ENCODE measurements at regions not wholly inside any gene's neighbourhood (a gene's known extent, or its start where the extent isn't known, plus 50 kb on each side); places are given as distances from the start of the nearest gene placed in this dataset.

- DNase-seq (ENCODE audit: low spot score): no peak
Measured at GRCh38 chr16:26658486-26658885, 408.2 kb upstream of the C16orf82 start.

DNA sequence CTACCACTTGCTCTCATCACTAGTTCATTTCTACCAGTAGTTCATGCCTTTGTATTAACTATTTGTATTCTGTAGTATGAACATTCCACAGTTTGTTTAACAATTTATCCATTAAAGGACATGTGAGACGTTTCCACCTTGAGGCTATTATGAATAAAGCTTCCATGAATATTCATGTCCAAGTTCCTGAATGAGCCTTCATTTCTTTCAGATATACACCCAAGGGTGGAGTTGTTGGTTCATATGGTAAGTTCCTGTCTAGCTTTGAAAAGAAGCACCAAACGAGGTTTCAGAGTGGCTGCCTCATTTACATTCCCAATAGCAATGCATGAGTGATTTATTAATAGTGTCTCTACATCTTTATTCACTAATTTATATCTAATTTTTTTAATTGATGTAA, 407.8 kb upstream of the C16orf82 start:
- no peak for DNase-seq (ENCODE audit: low spot score)

DNA sequence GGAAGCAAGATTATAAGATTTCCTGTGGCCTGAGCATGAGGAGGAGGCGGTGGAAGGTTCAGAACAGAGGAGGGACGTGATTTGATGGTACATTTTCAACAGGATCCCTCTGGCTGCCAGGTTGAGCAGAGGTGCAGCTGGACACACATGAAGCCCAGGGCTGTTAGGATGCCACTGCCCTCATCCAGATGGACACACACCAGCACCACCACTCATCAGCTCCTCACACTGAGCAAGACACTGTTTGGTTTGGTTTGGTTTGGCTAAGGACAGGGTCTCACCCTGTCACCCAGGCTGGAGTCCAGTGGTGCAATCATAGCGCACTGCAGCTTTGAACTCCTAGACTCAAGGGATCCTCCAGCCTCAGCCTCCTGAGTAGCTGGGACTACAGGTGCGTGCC, 402.6 kb upstream of the C16orf82 start:
- no peak for DNase-seq (ENCODE audit: low spot score)

DNA sequence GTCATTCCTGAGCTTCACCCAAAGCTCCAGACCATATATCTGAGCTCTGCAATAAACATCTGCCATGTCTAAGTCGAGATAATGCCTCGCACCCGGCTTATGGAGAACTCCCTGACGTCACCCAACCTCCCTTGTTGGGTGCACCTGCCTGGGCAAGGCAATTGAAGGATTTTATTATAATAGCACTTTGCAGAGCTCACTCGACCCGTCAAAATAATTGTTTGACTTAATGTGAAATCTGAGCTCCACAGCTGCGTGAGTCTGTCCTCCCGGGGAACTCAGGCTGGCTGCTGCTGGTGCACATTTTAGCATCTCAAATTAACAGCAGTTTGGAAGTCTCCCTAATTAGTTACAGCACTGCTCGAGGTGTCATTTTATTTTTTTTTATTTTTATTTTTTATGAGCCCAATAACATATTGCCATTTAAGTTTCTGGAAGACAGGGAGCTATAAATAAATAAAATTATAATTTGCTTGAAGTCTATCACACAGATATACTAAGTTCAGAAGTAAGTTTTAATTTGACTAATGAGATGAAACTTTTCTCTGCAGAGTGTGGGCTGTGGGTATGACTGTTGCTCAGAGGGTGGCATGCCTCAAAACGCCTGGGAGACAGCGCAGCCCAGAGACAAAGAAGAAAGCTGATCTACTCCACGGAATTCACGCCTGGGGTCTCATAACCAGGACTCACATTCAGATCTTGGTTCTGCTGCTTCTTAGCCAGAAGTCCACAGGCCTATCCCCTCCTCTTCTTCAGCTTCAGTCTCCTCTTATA, 401.4 kb upstream of the C16orf82 start:
- DNase-seq (ENCODE audit: low spot score): no peak

DNA sequence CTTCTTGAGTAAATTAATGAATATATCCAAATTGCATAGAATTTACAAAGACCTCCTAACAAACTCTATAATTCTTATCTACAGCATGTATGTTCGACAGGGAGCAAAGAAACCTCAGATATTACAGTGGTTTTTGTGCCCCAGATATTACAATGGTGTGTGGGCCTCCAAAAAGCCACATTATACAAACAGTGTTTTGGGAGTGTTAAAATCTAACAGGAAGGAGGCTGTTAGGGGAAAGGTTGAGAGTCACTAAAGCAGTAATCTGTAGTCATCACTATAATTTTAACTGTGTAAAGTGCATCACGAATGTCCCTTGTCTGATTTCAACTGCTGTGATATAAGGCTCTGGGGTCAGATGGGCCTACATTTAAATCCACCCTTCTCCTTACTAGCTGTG, 400.2 kb upstream of the C16orf82 start:
- no peak for DNase-seq (ENCODE audit: low spot score)

GRCh38 chr16:26667307-26667706, 399.4 kb upstream of the C16orf82 start:
- no peak for DNase-seq (ENCODE audit: low spot score)

DNA sequence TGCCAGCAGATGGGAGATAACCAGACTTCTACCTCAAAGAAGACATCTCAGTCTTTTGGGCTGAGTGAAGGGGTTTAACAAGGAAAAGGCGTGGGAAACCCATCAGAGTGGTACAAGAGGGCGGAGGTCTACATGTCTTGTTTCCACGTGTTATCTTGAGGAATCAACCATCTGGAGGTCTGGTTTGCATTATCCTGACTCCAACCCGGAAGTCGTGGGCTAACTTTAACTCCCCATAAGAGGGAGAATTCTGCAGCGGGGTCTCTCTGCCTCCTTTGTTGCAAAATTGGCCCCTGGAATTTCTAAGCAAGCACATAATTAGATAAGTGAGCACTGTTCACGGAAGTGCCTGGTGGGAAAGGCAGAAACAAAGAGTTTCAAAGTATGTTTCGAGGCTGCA, 398.7 kb upstream of the C16orf82 start:
- DNase-seq (ENCODE audit: low spot score): no peak

- peak; percentile 38 for DNase-seq (ENCODE audit: low spot score)
Measured at GRCh38 chr16:26672206-26672605, 394.5 kb upstream of the C16orf82 start.

DNA sequence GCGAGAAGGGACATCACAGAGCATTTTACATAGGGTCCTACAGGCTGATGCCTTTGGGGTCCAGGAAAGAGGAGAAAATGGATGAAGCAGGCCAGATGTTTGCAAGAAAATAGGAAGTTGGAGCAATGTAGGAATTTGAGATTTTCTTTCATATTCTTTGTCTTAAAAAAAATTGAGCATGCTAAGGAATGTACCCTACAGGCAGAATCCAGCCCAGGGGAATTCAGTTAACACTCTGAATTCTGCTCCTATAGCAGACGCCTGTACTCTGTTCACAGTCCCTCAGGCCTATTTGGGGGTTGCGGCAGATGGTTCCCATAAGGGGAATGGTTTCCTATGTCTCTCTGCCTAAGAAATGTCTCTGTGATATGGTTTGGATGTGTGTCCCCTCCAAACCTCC, 393.7 kb upstream of the C16orf82 start:
- no peak for DNase-seq (ENCODE audit: low spot score)

DNA sequence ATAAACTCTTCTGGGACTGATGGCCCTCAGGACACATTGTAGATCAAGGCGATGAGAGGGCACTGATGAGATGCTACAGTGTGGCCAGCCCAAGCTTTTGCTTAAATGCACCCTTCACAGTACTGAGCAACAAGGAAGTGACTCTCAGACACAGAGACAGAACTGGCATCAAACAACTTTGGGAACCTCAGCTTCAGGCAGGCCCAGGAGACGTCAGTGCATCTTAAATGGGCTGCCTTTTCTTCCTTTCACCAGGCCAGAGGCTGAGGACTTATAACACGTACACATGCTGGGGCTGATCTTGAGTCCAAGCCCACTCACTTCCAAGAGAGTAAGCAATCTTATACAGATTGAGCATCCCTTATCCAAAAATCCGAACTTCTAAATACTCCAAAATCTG, 386.1 kb upstream of the C16orf82 start:
- DNase-seq (ENCODE audit: low spot score): no peak

GRCh38 chr16:26688105-26688504, 378.6 kb upstream of the C16orf82 start:
- DNase-seq (ENCODE audit: low spot score): peak; percentile 85

- no peak for DNase-seq (ENCODE audit: low spot score)
Measured at GRCh38 chr16:26688699-26689098, 378.0 kb upstream of the C16orf82 start.

GRCh38 chr16:26692658-26693057, 374.1 kb upstream of the C16orf82 start:
- no peak for DNase-seq (ENCODE audit: low spot score)

GRCh38 chr16:26697807-26698206, 368.9 kb upstream of the C16orf82 start:
- no peak for DNase-seq (ENCODE audit: low spot score)

DNA sequence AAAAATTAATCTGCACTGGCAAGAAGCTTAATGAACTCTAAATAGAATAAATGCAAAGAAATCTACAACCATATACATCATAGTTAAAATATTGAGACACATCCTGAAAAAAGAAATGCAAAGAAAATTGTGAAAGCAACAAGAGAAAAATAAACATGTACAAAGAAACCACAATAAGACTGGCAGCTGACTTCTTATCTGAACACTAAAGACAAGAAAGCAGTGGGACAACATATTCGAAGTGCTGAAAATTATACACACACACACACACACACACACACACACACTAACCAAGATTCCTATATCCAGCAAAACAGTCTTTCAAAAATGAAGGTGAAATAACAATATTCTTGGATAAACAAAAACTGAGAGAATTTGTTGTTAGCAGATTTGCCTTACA, 366.5 kb upstream of the C16orf82 start:
- DNase-seq (ENCODE audit: low spot score): no peak

DNA sequence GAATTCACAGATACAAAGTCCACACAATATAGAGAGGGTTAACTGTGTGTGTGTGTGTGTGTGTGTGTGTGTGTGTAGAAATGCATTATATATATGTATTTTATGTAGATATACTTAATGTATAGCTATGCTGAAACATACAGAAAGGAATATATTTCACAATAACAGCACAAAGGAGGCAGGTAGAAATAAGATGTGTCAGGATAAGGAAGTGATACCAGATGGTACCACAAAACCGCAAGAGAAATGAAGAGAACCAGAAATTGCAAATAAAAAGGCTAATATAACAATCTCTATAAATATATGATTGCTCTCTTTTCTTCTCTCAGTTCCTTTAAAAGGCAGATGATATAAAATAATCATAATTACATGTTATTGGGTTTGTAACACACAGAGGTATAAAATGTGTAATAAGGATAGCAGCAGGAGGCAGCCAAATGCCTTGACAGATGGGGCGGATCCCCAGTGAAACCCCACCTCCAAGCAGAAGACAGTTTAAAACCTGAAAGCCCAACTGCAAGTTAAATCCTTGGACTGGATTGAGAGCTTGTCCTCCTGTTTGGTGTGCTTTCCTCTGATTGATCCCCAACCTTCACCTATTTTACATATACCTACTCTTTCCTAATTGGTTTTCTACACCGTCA, 365.4 kb upstream of the C16orf82 start:
- DNase-seq (ENCODE audit: low spot score): no peak

DNA sequence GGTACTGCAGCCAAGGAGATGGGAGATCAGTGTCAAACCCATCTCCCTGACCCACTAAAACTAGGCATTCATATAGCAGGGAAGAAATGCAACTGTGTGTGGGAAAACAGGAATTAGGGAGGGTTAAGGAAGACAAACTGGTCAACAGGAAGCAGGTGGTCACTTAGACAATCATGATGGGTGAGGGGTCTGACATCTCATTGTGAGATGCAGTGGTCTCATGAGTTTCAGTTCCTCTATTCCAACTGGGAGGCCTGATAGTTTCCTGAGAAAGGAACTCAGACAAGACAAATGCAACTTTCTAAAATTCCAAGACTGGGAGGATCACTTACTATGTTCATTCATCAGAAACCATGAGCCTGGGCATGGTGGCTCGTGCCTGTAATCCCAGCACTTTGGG, 361.4 kb upstream of the C16orf82 start:
- no peak for DNase-seq (ENCODE audit: low spot score)

- no peak for DNase-seq (ENCODE audit: low spot score)
Measured at GRCh38 chr16:26708428-26708827, 358.3 kb upstream of the C16orf82 start.

DNA sequence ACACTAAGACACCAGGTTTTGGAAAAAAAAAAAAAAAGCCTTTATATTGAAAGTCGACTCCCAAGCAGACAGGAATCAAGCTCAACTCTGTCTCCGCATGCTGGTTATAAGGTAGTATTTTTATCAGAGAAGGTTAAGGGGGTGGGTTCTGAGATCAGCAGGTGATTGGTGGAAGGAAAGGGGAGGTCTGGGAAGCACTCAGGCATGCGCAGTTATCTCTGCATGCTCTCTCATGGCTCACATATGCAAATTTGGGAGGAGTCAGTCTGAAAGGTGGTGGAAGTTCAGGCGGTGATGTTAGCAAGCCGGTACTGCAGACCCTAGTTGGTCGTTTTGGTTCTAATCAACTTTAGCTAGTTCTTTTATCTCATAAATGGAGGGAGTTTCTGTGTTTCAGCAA, 357.6 kb upstream of the C16orf82 start:
- DNase-seq (ENCODE audit: low spot score): no peak

GRCh38 chr16:26709754-26710153, 357.0 kb upstream of the C16orf82 start:
- DNase-seq (ENCODE audit: low spot score): no peak

DNA sequence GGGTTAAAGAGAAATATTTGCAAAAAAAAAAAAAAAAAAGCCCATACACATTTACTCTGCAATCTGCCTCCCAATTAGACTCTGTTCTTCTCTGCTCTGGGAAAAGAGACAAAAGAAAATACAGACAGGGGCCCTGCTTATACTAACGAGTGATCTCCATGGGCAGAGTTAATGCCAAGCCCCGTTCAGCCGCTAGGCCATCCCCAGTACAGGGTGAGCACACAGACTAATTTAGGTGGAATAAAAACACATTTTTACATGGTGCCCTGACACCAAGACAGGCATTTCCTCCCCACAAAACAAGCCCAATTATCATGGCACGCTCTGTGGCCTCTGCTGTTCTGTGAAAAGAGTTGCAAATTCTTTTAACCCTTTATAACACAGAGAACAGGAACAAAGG, 356.3 kb upstream of the C16orf82 start:
- DNase-seq (ENCODE audit: low spot score): no peak

- no peak for DNase-seq (ENCODE audit: low spot score)
Measured at GRCh38 chr16:26712876-26713275, 353.9 kb upstream of the C16orf82 start.

DNA sequence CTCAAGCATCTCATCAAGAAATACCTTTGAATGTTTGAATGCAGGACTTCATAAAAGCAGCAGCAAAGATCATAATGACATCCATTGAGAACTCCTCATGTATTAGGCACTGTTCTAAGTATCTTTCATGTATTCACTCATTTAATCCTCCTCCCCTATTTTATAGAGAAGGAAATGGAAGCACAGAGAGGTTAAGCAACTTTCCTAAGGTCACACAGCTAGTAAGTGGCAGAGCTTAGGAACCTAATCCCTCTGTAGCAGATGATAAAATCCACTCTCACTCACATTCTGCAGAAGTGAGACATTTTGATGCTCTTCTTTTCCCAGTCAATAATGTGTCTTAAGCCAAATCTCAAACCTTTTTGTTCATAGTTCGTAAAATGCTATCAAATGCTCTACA, 350.8 kb upstream of the C16orf82 start:
- DNase-seq (ENCODE audit: low spot score): no peak

DNA sequence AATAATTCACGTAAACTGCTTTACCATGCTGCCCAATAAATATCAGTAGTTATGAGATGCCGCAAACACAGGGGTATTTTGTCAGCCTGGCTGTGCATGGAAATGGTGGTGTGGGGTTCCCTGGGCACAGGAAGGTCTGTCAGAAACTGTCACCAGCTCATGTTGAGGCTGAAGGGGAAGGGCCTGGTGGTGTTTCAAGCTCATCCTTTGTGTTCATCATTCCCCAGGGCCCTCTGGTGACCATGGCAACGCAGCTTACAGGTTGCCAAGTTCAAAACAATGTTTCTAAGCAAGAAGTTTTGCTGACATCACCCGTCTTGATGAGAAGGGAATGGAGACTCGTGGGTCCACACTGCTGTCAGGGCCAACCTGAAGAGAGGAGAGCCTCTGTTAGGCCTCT, 348.9 kb upstream of the C16orf82 start:
- no peak for DNase-seq (ENCODE audit: low spot score)

Data from putamen (tissue), 1 donor.